Prostate gland (tissue), 2 donors: ENCODE measurements at regions not wholly inside any gene's neighbourhood (a gene's known extent, or its start where the extent isn't known, plus 50 kb on each side); places are given as distances from the start of the nearest gene placed in this dataset.
"Not testable (repeated sequence)": the region's sequence is repeated elsewhere in the genome, so short reads cannot be mapped to it uniquely, and the experiment has no call there.

Experiments used
- DNase-seq: peaks from one replicate; pipeline ENCODE4 v3.0.0-alpha.2; 2019; ENCODE audit warnings: low spot score
- H3K27ac ChIP-seq, 2 donors: fragments of 200-600 bp; sonication (generic); 2 replicates each; pipeline ENCODE4 v1.5.1; 2017 to 2019
- H3K27me3 ChIP-seq: fragments of 200-600 bp; sonication (generic); replicated peaks from 2 replicates; pipeline ENCODE4 v1.5.1; 2019; ENCODE audit not compliant: insufficient read depth
- H3K36me3 ChIP-seq, 2 donors: fragments of 200-600 bp; sonication (generic); 1 replicate in 1 of 2; 2 replicates in 1 of 2; pipeline versions ENCODE4 v1.5.1 to v1.8.1; 2017 to 2019
- H3K4me1 ChIP-seq: fragments of 200-600 bp; sonication (generic); replicated peaks from 2 replicates; pipeline ENCODE4 v1.5.1; 2019
- H3K4me3 ChIP-seq, 2 donors: fragments of 200-600 bp; sonication (generic); 2 replicates each; pipeline ENCODE4 v1.5.1; 2017 to 2019
- H3K9me3 ChIP-seq: fragments of 200-600 bp; sonication (generic); 2 replicates; pipeline ENCODE4 v1.5.1; 2017
- CTCF ChIP-seq, 4 experiments: fragments of 200-600 bp in 2 of 4; fragments of 450-650 bp in 2 of 4; sonication (generic) in 2 of 4; IDR thresholded peaks; 1 replicate in 3 of 4; 2 replicates in 1 of 4; pipeline ENCODE4 v1.5.1; 2016 to 2019; ENCODE audit warnings: antibody characterized with exemption in 4 of 4, mild to moderate bottlenecking in 2 of 4, moderate library complexity in 2 of 4
- POLR2A ChIP-seq: fragments of 450-650 bp; IDR thresholded peaks from one replicate; pipeline ENCODE4 v1.6.1; 2016; ENCODE audit warnings: antibody characterized with exemption, mild to moderate bottlenecking
- POLR2AphosphoS5 ChIP-seq: sonication (generic); formaldehyde crosslinking; IDR thresholded peaks from one replicate; pipeline ENCODE4 v1.6.1; 2017; ENCODE audit warnings: antibody characterized with exemption
- WGBS: methylation state at CpG from one replicate; pipeline ENCODE4 v1.1.5; 2018; 5-methylcytosine and 5-hydroxymethylcytosine counted together
- intact Hi-C: fragments of 100-400 bp; cut with DNase I; formaldehyde crosslinking; loops from one replicate; pipeline ENCODE4 v1.14.2; 2022

DNA sequence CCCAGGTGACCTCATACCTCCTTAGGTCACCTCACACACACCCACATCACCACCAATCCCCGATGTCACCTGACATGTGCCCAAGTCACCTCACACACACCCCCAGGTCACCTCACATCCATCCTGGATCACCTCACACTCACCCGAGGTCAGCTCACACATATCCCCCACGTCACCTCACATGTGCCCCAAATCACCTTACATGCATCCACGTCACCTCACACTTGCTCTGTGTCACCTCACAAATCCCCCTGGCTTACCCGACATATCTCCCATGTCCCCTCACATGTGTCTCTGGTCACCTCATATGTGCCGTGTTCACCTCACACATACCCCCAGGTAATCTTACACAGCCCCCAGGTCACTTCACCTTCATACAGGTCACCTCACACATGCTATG is 864.6 kb downstream of the TMEM121 start:
- Histone ChIP-seq H3K4me1 (no peaks in the 10 kb centered on the region), H3K27ac (no peak overlapping the region), H3K36me3 (no peaks in the 10 kb centered on the region), H3K4me3 (no peak overlapping the region), H3K9me3 (no peaks in the 10 kb centered on the region), H3K27me3 (no peaks in the 10 kb centered on the region)
- 73% methylated on average over 6 of the region's 6 CpGs for WGBS
- TF ChIP-seq POLR2A (no peak), CTCF (IDR thresholded peaks at IDR 0.05) (no peak), POLR2AphosphoS5 (no peak)
- intact Hi-C loops, result no loop called here
- DNase-seq, result no peak

DNA sequence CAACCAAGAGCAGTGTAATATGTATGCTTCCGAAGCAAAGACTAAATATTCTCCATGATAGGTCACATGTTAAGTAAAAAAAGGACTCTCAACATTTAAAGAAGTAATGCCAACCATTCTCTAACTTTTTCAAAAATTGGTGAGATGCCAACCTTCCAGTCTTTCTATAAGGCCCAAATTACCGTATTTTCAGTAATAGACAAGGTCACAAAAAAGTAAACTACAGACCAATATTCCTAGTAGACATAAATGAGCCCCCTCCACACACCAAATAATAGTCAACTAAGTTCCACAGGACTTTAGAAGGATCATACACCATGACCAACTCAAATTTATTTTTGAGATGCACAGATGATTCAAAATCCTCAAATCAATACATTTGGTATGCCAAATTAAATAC is 867.4 kb downstream of the TMEM121 start:
- 64% methylated on average over 2 of the region's 2 CpGs for WGBS
- intact Hi-C loops, result no loop called here
- no peak for TF ChIP-seq CTCF (IDR thresholded peaks at IDR 0.05)
- TF ChIP-seq POLR2A, result no peak
- TF ChIP-seq POLR2AphosphoS5, result no peak
- Histone ChIP-seq H3K9me3 (no peaks in the 10 kb centered on the region), H3K27ac (no peak overlapping the region), H3K27me3 (no peaks in the 10 kb centered on the region), H3K4me1 (no peaks in the 10 kb centered on the region), H3K4me3 (no peak overlapping the region), H3K36me3 (no peaks in the 10 kb centered on the region)
- no peak for DNase-seq

DNA sequence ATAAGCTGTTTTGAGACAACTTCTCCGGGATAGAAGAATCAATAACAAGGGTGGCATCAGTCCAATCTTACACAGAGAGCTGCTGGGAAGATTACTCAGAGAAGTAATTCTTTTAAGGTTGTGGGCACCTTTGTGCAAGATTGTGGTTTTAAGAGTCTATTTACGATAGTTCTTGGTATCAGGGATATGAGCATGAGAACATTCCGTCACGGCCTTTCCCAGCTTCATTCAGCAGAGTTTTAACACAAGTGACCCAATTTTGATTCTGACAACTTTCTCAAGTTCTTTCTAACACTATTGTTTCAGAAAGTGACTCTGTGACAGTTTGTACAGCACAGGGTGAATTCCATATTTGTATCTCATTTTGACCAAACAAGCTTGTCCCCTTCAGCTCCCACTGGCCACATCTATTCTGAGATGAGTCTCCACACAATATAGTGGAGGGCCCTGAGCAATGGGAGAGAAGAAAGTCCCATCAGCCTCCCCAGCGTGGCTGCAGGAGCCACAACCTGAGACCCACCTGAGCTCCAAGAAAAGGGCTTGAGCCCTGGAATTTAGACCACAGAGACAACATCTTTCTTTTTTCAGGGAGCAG is 869.2 kb downstream of the TMEM121 start:
- Histone ChIP-seq H3K9me3 (no peaks in the 10 kb centered on the region), H3K36me3 (no peaks in the 10 kb centered on the region), H3K27ac (no peak overlapping the region), H3K4me1 (no peaks in the 10 kb centered on the region), H3K4me3 (no peak overlapping the region), H3K27me3 (no peaks in the 10 kb centered on the region)
- 59% methylated on average over 5 of the region's 5 CpGs for WGBS
- DNase-seq, result no peak
- intact Hi-C loops, result no loop called here
- no peak for TF ChIP-seq POLR2A
- no peak for TF ChIP-seq POLR2AphosphoS5
- no peak for TF ChIP-seq CTCF (IDR thresholded peaks at IDR 0.05)

DNA sequence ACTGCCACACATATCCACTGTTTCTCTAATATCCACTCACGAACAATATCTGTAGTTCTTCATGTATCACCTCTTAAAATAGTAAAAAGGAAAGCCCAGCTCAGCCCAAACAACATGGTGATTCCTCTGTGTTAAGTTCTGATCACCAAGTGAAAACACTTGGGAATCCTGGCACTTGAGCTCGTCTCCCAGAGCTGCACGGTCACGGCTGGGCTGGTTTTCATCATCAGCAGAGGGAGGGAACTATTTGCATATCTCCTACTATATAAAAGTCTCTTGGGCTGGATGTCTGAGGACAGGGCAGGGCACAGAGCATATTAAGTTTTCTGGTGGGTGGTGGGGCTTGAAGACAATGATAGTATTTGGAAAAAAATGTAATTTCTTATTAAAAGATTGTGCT is 870.6 kb downstream of the TMEM121 start:
- H3K9me3 ChIP-seq, result no peaks in the 10 kb centered on the region
- no peak for DNase-seq
- H3K27me3 ChIP-seq, result no peaks in the 10 kb centered on the region
- H3K4me1 ChIP-seq, result no peaks in the 10 kb centered on the region
- intact Hi-C loops, result no loop called here
- no peaks in the 10 kb centered on the region for H3K36me3 ChIP-seq
- 72% methylated on average over 4 of the region's 4 CpGs for WGBS
- TF ChIP-seq CTCF (IDR thresholded peaks at IDR 0.05), result no peak
- TF ChIP-seq POLR2AphosphoS5, result no peak
- no peak for TF ChIP-seq POLR2A
- H3K4me3 ChIP-seq, result no peak overlapping the region
- H3K27ac ChIP-seq, result no peak overlapping the region

DNA sequence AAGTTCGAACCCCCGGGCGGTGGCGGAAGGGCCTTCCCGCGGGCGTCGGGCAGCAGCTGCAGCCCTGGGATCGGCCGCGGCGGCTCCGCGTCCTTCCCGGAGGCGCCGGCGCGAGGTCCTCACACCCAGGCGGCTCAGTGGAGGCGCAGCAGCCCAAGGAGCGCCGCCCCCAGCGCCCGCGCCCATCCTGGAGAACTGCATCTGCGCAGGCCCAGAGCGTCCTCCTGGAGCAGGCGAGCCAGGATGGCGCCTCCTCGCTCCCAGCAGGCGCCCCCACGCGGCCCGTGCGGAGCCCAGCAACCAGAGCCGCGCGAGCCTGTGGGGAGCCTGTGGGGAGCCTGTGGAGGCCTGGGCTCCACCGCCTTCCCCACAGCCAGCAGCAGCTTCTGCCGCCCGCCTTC is 872.5 kb downstream of the TMEM121 start:
- H3K36me3 ChIP-seq, H3K4me3 ChIP-seq, H3K27ac ChIP-seq, H3K27me3 ChIP-seq, H3K9me3 ChIP-seq, DNase-seq, H3K4me1 ChIP-seq, intact Hi-C loops: not testable (repeated sequence)
- WGBS, result 71% methylated on average over 14 of the region's 42 CpGs

- H3K36me3 ChIP-seq, H3K27me3 ChIP-seq, H3K4me1 ChIP-seq, H3K27ac ChIP-seq, H3K9me3 ChIP-seq, DNase-seq, intact Hi-C loops, H3K4me3 ChIP-seq: not testable (repeated sequence)
- WGBS, result 76% methylated on average over 44 of the region's 46 CpGs
Observed at GRCh38 chr14:106401316-106401715, 874.9 kb downstream of the TMEM121 start.

- H3K9me3 ChIP-seq, H3K4me3 ChIP-seq, H3K27ac ChIP-seq, H3K36me3 ChIP-seq, H3K4me1 ChIP-seq, H3K27me3 ChIP-seq, DNase-seq, intact Hi-C loops: not testable (repeated sequence)
- WGBS, result 63% methylated on average over 9 of the region's 9 CpGs
Observed at GRCh38 chr14:106410229-106410628, 883.8 kb downstream of the TMEM121 start.
